22Rv1 (cell line): ENCODE measurements at regions not wholly inside any gene's neighbourhood (a gene's known extent, or its start where the extent isn't known, plus 50 kb on each side); places are given as distances from the start of the nearest gene placed in this dataset.
"Not testable (repeated sequence)": the region's sequence is repeated elsewhere in the genome, so short reads cannot be mapped to it uniquely, and the experiment has no call there.

Experiments used
- H3K27ac ChIP-seq: fragments of 450-650 bp; 2 replicates; pipeline ENCODE4 v1.5.1; 2017
- ZFX ChIP-seq: fragments of 450-650 bp; IDR thresholded peaks from 2 replicates; pipeline ENCODE4 v1.6.1; 2017; ENCODE audit warnings: antibody characterized with exemption, borderline replicate concordance
- TF ChIP-seq, protein P1 (sequence below): fragments of 450-650 bp; IDR thresholded peaks from 2 replicates; pipeline ENCODE4 v1.5.1; 2017; ENCODE audit warnings: mild to moderate bottlenecking

DNA sequence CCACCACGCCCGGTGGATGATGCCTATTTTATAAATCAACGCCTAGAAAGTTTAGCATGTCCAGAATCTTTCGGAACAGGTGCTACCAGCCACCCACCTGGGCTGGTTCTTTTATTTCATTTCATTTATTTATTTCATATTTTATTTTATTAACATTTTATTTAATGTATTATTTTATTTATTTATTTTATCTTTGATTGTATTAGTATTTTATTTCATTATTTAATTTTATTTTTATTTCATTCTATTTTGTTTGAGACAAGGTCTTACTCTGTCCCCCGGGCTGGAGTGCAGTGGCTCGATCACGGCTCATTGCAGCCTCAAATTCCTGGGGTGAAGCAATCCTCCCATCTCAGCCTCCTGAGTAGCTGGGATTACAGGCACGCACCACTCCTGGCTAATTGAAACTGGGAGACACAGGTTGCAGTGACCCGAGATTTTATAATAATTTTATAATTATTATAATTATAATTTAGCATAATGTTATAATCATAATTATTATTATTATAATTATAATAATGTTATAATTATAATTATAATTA is 187.2 kb downstream of the SHOX start:
- no peak for TF ChIP-seq ZFX
- TF ChIP-seq, protein P1, sequence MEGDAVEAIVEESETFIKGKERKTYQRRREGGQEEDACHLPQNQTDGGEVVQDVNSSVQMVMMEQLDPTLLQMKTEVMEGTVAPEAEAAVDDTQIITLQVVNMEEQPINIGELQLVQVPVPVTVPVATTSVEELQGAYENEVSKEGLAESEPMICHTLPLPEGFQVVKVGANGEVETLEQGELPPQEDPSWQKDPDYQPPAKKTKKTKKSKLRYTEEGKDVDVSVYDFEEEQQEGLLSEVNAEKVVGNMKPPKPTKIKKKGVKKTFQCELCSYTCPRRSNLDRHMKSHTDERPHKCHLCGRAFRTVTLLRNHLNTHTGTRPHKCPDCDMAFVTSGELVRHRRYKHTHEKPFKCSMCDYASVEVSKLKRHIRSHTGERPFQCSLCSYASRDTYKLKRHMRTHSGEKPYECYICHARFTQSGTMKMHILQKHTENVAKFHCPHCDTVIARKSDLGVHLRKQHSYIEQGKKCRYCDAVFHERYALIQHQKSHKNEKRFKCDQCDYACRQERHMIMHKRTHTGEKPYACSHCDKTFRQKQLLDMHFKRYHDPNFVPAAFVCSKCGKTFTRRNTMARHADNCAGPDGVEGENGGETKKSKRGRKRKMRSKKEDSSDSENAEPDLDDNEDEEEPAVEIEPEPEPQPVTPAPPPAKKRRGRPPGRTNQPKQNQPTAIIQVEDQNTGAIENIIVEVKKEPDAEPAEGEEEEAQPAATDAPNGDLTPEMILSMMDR, result no peak
- H3K27ac ChIP-seq, result no peak overlapping the region

DNA sequence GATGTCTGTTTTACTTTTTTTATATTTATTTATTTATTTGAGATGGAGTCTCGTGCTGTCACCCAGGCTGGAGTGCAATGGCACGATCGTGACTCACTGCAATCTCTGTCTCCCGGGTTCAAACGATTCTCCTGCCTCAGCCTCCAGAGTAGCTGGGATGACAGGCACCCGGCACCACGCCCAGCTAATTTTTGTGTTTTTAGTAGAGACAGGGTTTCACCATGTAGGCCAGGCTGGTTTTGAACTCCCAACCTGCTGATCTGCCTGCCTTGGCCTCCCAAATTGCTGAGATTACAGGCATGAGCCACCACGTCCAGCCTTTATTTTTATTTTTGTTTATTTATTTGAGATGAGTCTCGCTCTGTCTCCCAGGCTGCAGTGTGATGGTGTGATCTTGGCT is 186.6 kb downstream of the SHOX start:
- H3K27ac ChIP-seq, result not testable (repeated sequence)

DNA sequence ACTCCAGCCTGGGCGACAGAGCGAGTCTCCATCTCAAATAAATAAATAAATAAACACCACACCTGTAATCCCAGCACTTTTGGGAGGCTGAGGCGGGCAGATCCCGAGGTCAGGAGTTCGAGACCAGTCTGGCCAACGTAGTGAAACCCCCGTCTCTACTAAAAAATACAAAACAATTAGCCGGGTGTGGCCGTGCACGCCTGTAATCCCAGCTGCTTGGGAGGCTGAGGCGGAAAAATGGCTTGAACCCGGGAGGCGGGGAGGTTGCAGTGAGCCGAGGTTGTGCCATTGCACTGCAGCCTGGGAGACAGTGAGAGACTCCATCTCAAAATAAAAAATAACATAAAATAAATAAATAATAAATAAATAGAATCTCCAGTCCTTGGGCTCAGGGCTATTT is 185.8 kb downstream of the SHOX start:
- TF ChIP-seq, protein P1, result no peak
- TF ChIP-seq ZFX, result no peak
- H3K27ac ChIP-seq, result no peak overlapping the region

DNA sequence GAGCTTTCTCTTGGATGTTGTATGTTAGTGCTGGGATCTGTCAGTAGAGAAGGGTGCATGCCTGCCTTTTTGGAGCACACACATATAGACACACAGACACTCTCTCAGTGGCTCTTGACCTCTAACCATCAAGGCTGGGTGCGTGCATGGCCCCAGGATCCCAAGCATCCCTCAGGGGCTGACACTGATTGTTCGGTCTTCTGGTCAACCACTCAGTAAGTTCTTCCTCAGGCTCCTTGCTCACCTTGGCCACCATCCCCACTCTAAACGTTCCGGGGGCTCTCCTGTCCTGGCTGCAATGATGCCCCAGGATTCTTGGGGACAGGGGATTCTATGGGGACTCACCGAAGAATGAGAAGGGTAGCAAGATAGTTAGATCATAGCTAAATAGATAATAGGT is 179.6 kb downstream of the SHOX start:
- TF ChIP-seq, protein P1, result no peak
- TF ChIP-seq ZFX, result no peak

DNA sequence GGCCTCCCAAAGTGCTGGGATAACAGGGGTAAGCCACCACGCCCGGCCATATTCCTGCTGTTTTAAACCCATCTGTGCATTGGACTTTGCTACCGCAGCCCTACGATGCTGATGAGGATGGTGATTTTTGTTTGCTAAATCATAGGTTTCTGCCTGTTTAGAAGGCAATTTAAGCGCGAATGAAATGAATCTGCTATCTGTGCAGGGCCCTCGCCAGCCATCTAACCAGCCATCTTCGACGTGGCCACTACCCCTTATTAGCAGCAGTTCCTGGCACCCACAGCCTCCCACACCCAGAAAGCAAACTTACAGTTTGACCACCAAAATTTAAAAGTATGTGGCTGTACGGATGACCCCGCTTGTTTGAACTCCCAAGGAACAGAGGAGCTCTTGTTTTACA is 178.5 kb downstream of the SHOX start:
- no peak overlapping the region for H3K27ac ChIP-seq
- no peak for TF ChIP-seq ZFX
- TF ChIP-seq, protein P1, result no peak

More for the DNA sequence above, 179.6 kb downstream of the SHOX start:
- H3K27ac ChIP-seq, result no peak overlapping the region

DNA sequence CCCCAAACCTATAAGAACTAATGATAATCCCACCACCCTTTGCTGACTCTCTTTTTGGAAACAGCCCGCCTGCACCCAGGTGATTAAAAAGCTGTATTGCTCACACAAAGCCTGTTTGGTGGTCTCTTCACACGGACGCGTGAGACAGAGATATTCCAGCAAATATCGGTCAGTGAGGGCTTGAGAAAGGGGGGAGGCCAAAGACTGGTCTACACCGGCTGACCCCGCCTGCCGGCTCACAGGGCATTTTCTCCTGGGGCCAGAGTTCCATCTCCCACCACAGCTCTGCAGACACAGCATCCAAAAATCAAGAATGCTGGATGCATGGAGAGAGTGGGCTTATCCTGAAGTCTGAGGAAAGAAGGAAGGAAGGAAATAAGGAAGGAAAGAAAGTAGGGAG is 176.0 kb downstream of the SHOX start:
- TF ChIP-seq, protein P1, result no peak
- no peak for TF ChIP-seq ZFX
- H3K27ac ChIP-seq, result no peak overlapping the region

DNA sequence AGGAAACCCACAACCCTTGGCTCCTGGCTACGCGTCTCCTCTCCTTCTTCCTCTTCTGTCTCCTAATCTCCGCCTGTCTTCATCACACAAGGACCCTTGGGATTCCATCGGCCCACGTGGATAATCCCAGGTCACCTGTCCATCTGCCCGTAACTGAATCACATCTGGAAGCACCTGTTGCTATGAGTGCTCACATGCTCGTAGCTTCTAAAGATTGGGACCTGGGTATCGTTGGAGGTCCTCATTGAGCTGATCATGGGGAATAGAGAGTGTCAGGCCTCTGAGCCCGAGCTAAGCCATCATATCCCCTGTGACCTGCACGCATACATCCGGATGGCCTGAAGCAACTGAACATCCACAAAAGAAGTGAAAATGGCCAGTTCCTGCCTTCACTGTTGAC is 175.4 kb downstream of the SHOX start:
- H3K27ac ChIP-seq, result no peak overlapping the region
- no peak for TF ChIP-seq ZFX
- TF ChIP-seq, protein P1, result no peak

DNA sequence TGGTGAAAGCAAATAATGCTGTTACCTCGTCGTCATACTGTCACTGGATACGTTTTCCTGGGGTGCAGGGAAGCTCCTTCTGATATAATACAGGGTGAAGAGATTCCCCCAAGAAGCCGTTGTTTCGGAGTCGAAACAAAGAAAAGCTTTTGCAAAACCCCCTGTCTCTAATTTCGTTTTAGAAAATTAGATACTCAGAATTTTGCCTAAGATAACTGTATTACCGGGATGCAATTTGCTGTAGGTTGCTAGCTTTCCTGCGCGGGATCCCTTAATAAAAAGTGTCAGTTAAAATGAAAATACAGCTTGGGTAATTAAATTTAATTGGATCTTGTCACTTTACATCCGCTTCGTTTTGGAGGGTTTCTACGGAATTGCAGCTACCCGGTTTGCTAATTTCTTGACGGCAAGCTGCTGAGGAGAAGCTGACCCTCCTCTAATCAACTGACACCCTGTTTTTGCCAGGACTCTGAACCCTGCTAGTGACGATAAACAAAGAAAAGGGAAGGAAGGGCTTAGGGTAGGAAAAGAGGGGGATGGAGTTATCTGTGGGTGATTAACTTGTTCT is 174.6 kb downstream of the SHOX start:
- H3K27ac ChIP-seq, result no peak overlapping the region
- TF ChIP-seq ZFX, result no peak
- TF ChIP-seq, protein P1, result no peak
